ENCODE measurements at regions not wholly inside any gene's neighbourhood (a gene's known extent, or its start where the extent isn't known, plus 50 kb on each side); places are given as distances from the start of the nearest gene placed in this dataset.
"Not testable (repeated sequence)": the region's sequence is repeated elsewhere in the genome, so short reads cannot be mapped to it uniquely, and the experiment has no call there.

GRCh38 chr17:26731005-26731921 is 562.7 kb upstream of the WSB1 start:
- Mint-ChIP-seq H3K4me3 (ENCODE audit: low read depth, unreplicated experiment) (no peak overlapping the region), H3K4me1 (ENCODE audit: low read depth, unreplicated experiment) (no peaks in the 10 kb centered on the region), H3K27me3 (ENCODE audit: unreplicated experiment) (no peaks in the 10 kb centered on the region), H3K9me3 (ENCODE audit: low read depth, unreplicated experiment) (peaks cover 9% of the 10 kb centered on the region), H3K27ac (ENCODE audit: unreplicated experiment) (no peak overlapping the region), H3K36me3 (ENCODE audit: insufficient read depth, unreplicated experiment) (peaks cover 6% of the 10 kb centered on the region)
- CTCF ChIA-PET: no interaction called here
- TF ChIP-seq, protein P1, sequence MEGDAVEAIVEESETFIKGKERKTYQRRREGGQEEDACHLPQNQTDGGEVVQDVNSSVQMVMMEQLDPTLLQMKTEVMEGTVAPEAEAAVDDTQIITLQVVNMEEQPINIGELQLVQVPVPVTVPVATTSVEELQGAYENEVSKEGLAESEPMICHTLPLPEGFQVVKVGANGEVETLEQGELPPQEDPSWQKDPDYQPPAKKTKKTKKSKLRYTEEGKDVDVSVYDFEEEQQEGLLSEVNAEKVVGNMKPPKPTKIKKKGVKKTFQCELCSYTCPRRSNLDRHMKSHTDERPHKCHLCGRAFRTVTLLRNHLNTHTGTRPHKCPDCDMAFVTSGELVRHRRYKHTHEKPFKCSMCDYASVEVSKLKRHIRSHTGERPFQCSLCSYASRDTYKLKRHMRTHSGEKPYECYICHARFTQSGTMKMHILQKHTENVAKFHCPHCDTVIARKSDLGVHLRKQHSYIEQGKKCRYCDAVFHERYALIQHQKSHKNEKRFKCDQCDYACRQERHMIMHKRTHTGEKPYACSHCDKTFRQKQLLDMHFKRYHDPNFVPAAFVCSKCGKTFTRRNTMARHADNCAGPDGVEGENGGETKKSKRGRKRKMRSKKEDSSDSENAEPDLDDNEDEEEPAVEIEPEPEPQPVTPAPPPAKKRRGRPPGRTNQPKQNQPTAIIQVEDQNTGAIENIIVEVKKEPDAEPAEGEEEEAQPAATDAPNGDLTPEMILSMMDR (IDR thresholded peaks at IDR 0.05; ENCODE audit: unreplicated experiment): no peak
- BruUV-seq (replicated peaks): no TSS peak
- intact Hi-C loops (cut with micrococcal nuclease; ENCODE audit: unreplicated experiment): no loop called here
- DNase-seq: no peak

GRCh38 chr17:26731926-26732325 is 562.0 kb upstream of the WSB1 start:
- H3K27ac Mint-ChIP-seq (ENCODE audit: unreplicated experiment); BruUV-seq (replicated peaks); H3K4me3 Mint-ChIP-seq (ENCODE audit: low read depth, unreplicated experiment); intact Hi-C loops (cut with micrococcal nuclease; ENCODE audit: unreplicated experiment); H3K36me3 Mint-ChIP-seq (ENCODE audit: insufficient read depth, unreplicated experiment); H3K27me3 Mint-ChIP-seq (ENCODE audit: unreplicated experiment); CTCF ChIA-PET; H3K4me1 Mint-ChIP-seq (ENCODE audit: low read depth, unreplicated experiment); DNase-seq: not testable (repeated sequence)
- H3K9me3 Mint-ChIP-seq (ENCODE audit: low read depth, unreplicated experiment): peaks cover 12% of the 10 kb centered on the region

GRCh38 chr17:26734775-26735174 is 559.1 kb upstream of the WSB1 start:
- Mint-ChIP-seq H3K27ac (ENCODE audit: unreplicated experiment) (peak overlapping the region; percentile 5), H3K9me3 (ENCODE audit: low read depth, unreplicated experiment) (peaks cover 18% of the 10 kb centered on the region)
- H3K4me1 Mint-ChIP-seq (ENCODE audit: low read depth, unreplicated experiment); CTCF ChIA-PET; H3K4me3 Mint-ChIP-seq (ENCODE audit: low read depth, unreplicated experiment); BruUV-seq (replicated peaks); DNase-seq; H3K27me3 Mint-ChIP-seq (ENCODE audit: unreplicated experiment); H3K36me3 Mint-ChIP-seq (ENCODE audit: insufficient read depth, unreplicated experiment); intact Hi-C loops (cut with micrococcal nuclease; ENCODE audit: unreplicated experiment): not testable (repeated sequence)

DNA sequence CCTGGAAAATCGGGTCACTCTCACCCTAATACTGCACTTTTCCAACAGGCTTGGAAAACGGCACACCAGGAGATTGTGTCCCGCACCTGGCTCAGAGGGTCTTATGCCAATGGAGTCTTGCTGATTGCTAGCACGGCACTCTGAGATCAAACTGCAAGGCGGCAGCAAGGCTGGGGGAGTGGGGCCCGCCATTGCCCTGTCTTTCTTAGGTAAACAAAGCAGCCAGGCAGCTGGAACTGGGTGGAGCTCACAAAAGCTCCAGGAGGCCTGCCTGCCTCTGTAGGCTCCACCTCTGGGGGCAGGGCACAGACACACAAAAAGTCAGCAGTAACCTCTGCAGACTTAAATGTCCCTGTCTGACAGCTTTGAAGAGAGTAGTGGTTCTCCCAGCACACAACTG is 557.9 kb upstream of the WSB1 start:
- H3K4me3 Mint-ChIP-seq (ENCODE audit: low read depth, unreplicated experiment); H3K36me3 Mint-ChIP-seq (ENCODE audit: insufficient read depth, unreplicated experiment); intact Hi-C loops (cut with micrococcal nuclease; ENCODE audit: unreplicated experiment); DNase-seq; BruUV-seq (replicated peaks); CTCF ChIA-PET; H3K27ac Mint-ChIP-seq (ENCODE audit: unreplicated experiment); H3K27me3 Mint-ChIP-seq (ENCODE audit: unreplicated experiment); H3K4me1 Mint-ChIP-seq (ENCODE audit: low read depth, unreplicated experiment): not testable (repeated sequence)
- H3K9me3 Mint-ChIP-seq (ENCODE audit: low read depth, unreplicated experiment): peaks cover 18% of the 10 kb centered on the region

DNA sequence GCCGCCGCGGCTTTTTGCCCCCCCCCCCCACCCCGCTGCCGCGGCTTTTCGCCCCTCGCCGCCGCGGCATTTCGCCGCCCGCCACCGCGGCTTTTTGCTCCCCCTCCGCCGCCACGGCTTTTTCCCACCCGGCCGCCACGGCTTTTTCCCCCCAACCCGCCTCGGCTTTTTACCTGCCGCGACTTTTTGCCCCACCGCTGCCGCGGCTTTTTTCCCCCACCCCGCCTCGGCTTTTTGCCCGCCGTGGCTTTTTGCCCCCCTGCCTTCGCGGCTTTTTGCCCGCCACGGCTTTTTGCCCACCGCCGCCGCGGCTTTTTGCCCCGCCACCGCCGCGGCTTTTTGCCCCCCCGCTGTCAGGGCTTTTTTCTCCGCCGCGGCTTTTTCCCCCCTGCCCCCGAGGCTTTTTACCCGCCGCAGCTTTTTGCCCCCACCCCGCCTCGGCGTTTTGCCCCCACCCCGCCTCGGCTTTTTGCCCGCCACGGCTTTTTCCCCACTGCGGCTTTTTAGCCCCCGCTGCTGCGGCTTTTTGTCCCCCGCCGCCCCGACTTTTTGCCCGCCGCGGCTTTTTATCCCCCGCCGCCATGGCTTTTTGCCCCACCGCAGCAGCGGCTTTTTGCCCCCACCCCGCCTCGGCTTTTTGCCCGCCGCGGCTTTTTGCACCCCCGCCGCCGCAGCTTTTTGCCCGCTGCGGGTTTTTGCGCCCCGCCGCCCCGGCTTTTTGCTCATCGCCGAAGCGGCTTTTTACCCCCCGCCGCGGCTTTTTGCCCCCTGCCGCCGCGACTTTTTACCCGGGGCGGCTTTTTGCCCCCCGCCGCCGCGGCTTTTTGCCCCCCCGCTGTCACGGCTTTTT is 527.8 kb upstream of the WSB1 start:
- TF ChIP-seq, protein P1 (IDR thresholded peaks at IDR 0.05; ENCODE audit: unreplicated experiment): no peak
- no TSS peak for BruUV-seq (replicated peaks)
- Mint-ChIP-seq H3K4me1 (ENCODE audit: low read depth, unreplicated experiment) (no peaks in the 10 kb centered on the region), H3K36me3 (ENCODE audit: insufficient read depth, unreplicated experiment) (no peaks in the 10 kb centered on the region), H3K9me3 (ENCODE audit: low read depth, unreplicated experiment) (peaks cover 3% of the 10 kb centered on the region), H3K27me3 (ENCODE audit: unreplicated experiment) (no peaks in the 10 kb centered on the region), H3K27ac (ENCODE audit: unreplicated experiment) (no peak overlapping the region), H3K4me3 (ENCODE audit: low read depth, unreplicated experiment) (no peak overlapping the region)
- intact Hi-C loops (cut with micrococcal nuclease; ENCODE audit: unreplicated experiment): no loop called here
- CTCF ChIA-PET: no interaction called here
- no peak for DNase-seq
